ENCODE measurements at regions not wholly inside any gene's neighbourhood (a gene's known extent, or its start where the extent isn't known, plus 50 kb on each side); places are given as distances from the start of the nearest gene placed in this dataset.
"Not testable (repeated sequence)": the region's sequence is repeated elsewhere in the genome, so short reads cannot be mapped to it uniquely, and the experiment has no call there.

DNA sequence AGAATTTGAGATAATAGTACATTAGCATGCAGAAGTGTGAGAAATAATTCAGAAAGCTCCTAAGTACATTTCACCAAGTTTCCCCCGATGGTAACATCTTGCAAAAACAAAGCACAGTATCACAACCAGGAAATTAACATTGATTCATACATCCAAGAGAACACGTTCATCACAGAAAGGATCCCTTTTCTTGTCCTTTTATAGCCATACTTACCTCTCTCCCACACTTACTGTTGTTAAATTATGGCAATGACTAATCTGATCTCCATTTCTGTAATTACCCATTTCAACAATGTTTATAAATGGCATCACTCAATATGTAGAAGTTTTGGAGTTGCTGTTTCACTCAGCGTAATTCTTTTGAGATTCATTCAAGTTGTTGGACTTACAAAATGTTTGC lies 1260.0 kb downstream of the CDH8 start:
- DNase-seq: no peak
- Histone ChIP-seq H4K20me1 (ENCODE audit: insufficient read depth, low read length) (no peaks in the 10 kb centered on the region), H3K27ac (ENCODE audit: low read length) (no peak overlapping the region), H3K9me3 (replicated peaks; ENCODE audit: insufficient read depth, low read length) (no peaks in the 10 kb centered on the region), H3K36me3 (replicated peaks; ENCODE audit: insufficient read depth, low read length) (no peaks in the 10 kb centered on the region), H2AFZ (ENCODE audit: low read length) (no peak overlapping the region), H3F3A (ENCODE audit: insufficient read depth, low read length) (no peaks in the 10 kb centered on the region), H3K27me3 (replicated peaks; ENCODE audit: insufficient read depth, low read length) (no peaks in the 10 kb centered on the region), H3K9ac (ENCODE audit: low read length) (no peak overlapping the region), H3K79me2 (ENCODE audit: low read length) (no peaks in the 10 kb centered on the region), H3K4me3 (ENCODE audit: low read length) (no peak overlapping the region), H3K4me2 (ENCODE audit: low read depth, low read length) (no peak overlapping the region), H3K4me1 (ENCODE audit: low read length) (no peaks in the 10 kb centered on the region), H3K9me2 (replicated peaks; ENCODE audit: insufficient read depth, low read length) (no peaks in the 10 kb centered on the region)
- TF ChIP-seq, protein P1, sequence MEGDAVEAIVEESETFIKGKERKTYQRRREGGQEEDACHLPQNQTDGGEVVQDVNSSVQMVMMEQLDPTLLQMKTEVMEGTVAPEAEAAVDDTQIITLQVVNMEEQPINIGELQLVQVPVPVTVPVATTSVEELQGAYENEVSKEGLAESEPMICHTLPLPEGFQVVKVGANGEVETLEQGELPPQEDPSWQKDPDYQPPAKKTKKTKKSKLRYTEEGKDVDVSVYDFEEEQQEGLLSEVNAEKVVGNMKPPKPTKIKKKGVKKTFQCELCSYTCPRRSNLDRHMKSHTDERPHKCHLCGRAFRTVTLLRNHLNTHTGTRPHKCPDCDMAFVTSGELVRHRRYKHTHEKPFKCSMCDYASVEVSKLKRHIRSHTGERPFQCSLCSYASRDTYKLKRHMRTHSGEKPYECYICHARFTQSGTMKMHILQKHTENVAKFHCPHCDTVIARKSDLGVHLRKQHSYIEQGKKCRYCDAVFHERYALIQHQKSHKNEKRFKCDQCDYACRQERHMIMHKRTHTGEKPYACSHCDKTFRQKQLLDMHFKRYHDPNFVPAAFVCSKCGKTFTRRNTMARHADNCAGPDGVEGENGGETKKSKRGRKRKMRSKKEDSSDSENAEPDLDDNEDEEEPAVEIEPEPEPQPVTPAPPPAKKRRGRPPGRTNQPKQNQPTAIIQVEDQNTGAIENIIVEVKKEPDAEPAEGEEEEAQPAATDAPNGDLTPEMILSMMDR (IDR thresholded peaks at IDR 0.05; ENCODE audit: low read length): no peak
- TF ChIP-seq EZH2 (optimal IDR thresholded peaks at IDR 0.05; ENCODE audit: low read depth, low read length) (no peak), EZH2phosphoT487 (IDR thresholded peaks at IDR 0.05; ENCODE audit: low read length) (no peak)

DNA sequence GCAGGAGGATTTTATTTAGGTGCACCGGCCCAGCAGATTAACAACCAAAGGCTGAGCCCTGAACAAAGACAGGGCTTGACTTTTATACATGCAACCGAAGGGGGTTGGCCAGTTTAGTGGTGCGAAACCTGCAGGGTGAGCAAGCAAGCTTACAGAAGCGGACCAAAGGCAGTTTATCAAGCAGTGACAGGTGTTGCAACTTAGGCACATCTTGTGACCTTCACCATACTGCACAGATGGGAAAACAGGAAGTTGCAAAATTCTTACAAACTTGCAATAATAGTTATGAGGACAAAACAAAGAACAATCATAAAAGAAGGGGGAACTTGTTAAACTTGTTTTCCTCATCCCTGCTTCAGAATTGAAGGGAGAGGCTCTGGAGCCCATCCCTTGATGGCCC lies 1265.1 kb downstream of the CDH8 start:
- Histone ChIP-seq H3K9me2 (replicated peaks; ENCODE audit: insufficient read depth, low read length) (no peaks in the 10 kb centered on the region), H4K20me1 (ENCODE audit: insufficient read depth, low read length) (no peaks in the 10 kb centered on the region), H3K27me3 (replicated peaks; ENCODE audit: insufficient read depth, low read length) (no peaks in the 10 kb centered on the region), H3K36me3 (replicated peaks; ENCODE audit: insufficient read depth, low read length) (no peaks in the 10 kb centered on the region), H3F3A (ENCODE audit: insufficient read depth, low read length) (no peaks in the 10 kb centered on the region), H3K9ac (ENCODE audit: low read length) (no peak overlapping the region), H3K79me2 (ENCODE audit: low read length) (no peaks in the 10 kb centered on the region), H3K4me2 (ENCODE audit: low read depth, low read length) (no peak overlapping the region), H3K9me3 (replicated peaks; ENCODE audit: insufficient read depth, low read length) (no peaks in the 10 kb centered on the region), H2AFZ (ENCODE audit: low read length) (no peak overlapping the region), H3K4me1 (ENCODE audit: low read length) (no peaks in the 10 kb centered on the region), H3K27ac (ENCODE audit: low read length) (no peak overlapping the region), H3K4me3 (ENCODE audit: low read length) (no peak overlapping the region)
- TF ChIP-seq EZH2phosphoT487 (IDR thresholded peaks at IDR 0.05; ENCODE audit: low read length) (no peak), EZH2 (optimal IDR thresholded peaks at IDR 0.05; ENCODE audit: low read depth, low read length) (no peak)
- TF ChIP-seq, protein P1 (IDR thresholded peaks at IDR 0.05; ENCODE audit: low read length): no peak
- no peak for DNase-seq

DNA sequence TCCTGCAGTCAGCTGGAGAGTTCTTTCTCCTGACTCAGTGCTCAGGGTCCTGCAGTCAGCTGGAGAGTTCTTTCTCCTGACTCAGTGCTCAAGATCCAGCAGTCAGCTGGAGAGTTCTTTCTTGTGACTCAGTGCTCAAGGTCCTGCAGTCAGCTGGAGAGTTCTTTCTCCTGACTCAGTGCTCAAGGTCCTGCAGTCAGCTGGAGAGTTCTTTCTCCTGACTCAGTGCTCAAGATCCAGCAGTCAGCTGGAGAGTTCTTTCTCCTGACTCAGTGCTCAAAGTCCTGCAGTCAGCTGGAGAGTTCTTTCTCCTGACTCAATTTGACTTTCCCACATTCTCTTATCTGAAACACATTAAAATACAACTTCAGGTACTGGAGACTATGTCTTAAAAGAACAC lies 1265.9 kb downstream of the CDH8 start:
- H3F3A ChIP-seq (ENCODE audit: insufficient read depth, low read length); H3K4me2 ChIP-seq (ENCODE audit: low read depth, low read length); H4K20me1 ChIP-seq (ENCODE audit: insufficient read depth, low read length); DNase-seq; H3K4me3 ChIP-seq (ENCODE audit: low read length); H3K9me2 ChIP-seq (replicated peaks; ENCODE audit: insufficient read depth, low read length); H3K9me3 ChIP-seq (replicated peaks; ENCODE audit: insufficient read depth, low read length); H3K9ac ChIP-seq (ENCODE audit: low read length); H3K27ac ChIP-seq (ENCODE audit: low read length); H3K79me2 ChIP-seq (ENCODE audit: low read length); H2AFZ ChIP-seq (ENCODE audit: low read length); H3K4me1 ChIP-seq (ENCODE audit: low read length); H3K27me3 ChIP-seq (replicated peaks; ENCODE audit: insufficient read depth, low read length); H3K36me3 ChIP-seq (replicated peaks; ENCODE audit: insufficient read depth, low read length): not testable (repeated sequence)

DNA sequence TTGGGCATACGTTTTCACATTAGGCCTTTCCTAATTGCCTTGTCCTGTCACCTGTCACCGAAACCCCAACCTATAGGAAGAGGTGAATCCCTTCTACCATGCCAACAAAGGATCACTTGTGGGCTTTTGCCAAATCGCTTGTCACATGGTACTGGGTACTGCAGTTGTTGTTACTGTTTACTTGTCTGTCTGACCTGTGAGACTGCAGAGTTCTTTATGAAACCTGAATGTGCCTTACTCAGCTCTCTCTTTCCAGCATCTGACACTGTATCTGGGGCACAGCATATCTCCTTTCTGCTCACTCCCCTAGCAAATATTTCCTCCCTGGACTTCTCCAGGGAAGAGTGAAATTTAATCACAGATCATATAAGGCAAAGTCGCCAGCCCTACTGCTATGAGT lies 1272.4 kb downstream of the CDH8 start:
- H3K4me1 ChIP-seq (ENCODE audit: low read length): no peaks in the 10 kb centered on the region
- H3K4me2 ChIP-seq (ENCODE audit: low read depth, low read length): no peak overlapping the region

More for the DNA sequence above, 1272.4 kb downstream of the CDH8 start:
- no peaks in the 10 kb centered on the region for H3K27me3 ChIP-seq (replicated peaks; ENCODE audit: insufficient read depth, low read length)
- H3K27ac ChIP-seq (ENCODE audit: low read length): no peak overlapping the region
- H3K36me3 ChIP-seq (replicated peaks; ENCODE audit: insufficient read depth, low read length): no peaks in the 10 kb centered on the region
- TF ChIP-seq, protein P1 (IDR thresholded peaks at IDR 0.05; ENCODE audit: low read length): no peak
- TF ChIP-seq EZH2phosphoT487 (IDR thresholded peaks at IDR 0.05; ENCODE audit: low read length): no peak
- no peak for TF ChIP-seq EZH2 (optimal IDR thresholded peaks at IDR 0.05; ENCODE audit: low read depth, low read length)
- H3K9ac ChIP-seq (ENCODE audit: low read length): no peak overlapping the region
- H4K20me1 ChIP-seq (ENCODE audit: insufficient read depth, low read length): no peaks in the 10 kb centered on the region
- no peaks in the 10 kb centered on the region for H3K79me2 ChIP-seq (ENCODE audit: low read length)
- no peaks in the 10 kb centered on the region for H3K9me2 ChIP-seq (replicated peaks; ENCODE audit: insufficient read depth, low read length)
- H3F3A ChIP-seq (ENCODE audit: insufficient read depth, low read length): no peaks in the 10 kb centered on the region
- DNase-seq: no peak
- no peak overlapping the region for H3K4me3 ChIP-seq (ENCODE audit: low read length)
- H2AFZ ChIP-seq (ENCODE audit: low read length): no peak overlapping the region
- H3K9me3 ChIP-seq (replicated peaks; ENCODE audit: insufficient read depth, low read length): no peaks in the 10 kb centered on the region
